Keratinocyte (primary cell): ENCODE measurements at regions not wholly inside any gene's neighbourhood (a gene's known extent, or its start where the extent isn't known, plus 50 kb on each side); places are given as distances from the start of the nearest gene placed in this dataset.

ENCODE experiments used
- DNase-seq: peaks from one replicate; pipeline ENCODE4 v3.0.0-alpha.2; 2011; ENCODE audit warnings: low read depth, missing footprints, low spot score
- FAIRE-seq: peaks from 2 replicates; lab custom pipeline; 2011; peaks lifted over from hg19 to GRCh38; lab: Jason Lieb, UNC
- H2AFZ ChIP-seq: 2 replicates; pipeline ENCODE4 v1.6.0; 2012; ENCODE audit warnings: low read length, control low read depth, inconsistent platforms; ENCODE audit not compliant: control insufficient read depth
- H3K27ac ChIP-seq: 2 replicates; pipeline ENCODE4 v1.5.1; 2011; ENCODE audit warnings: low read length; ENCODE audit not compliant: control insufficient read depth, insufficient read depth
- H3K27me3 ChIP-seq: 3 replicates; pipeline ENCODE4 v1.6.0; 2011; ENCODE audit warnings: low read length; ENCODE audit not compliant: control insufficient read depth, insufficient read depth; ENCODE audit errors: extremely low read depth
- H3K36me3 ChIP-seq, 2 experiments: 2 replicates in 1 of 2; 3 replicates in 1 of 2; pipeline ENCODE4 v1.5.1; 2011; ENCODE audit warnings: low read length in 2 of 2, mild to moderate bottlenecking in 1 of 2; ENCODE audit not compliant: control insufficient read depth in 2 of 2, insufficient read depth in 2 of 2; ENCODE audit errors: extremely low read depth in 1 of 2
- H3K4me1 ChIP-seq: 3 replicates; pipeline ENCODE4 v1.5.1; 2011; ENCODE audit warnings: low read length; ENCODE audit not compliant: control insufficient read depth, insufficient read depth; ENCODE audit errors: extremely low read depth
- H3K4me2 ChIP-seq: 3 replicates; pipeline ENCODE4 v1.6.0; 2011; ENCODE audit warnings: low read depth, low read length; ENCODE audit not compliant: control insufficient read depth, insufficient read depth; ENCODE audit errors: extremely low read depth
- H3K4me3 ChIP-seq, 3 experiments: fragments of 200-600 bp in 1 of 3; sonication (generic) in 1 of 3; 2 replicates in 2 of 3; 3 replicates in 1 of 3; pipeline ENCODE4 v1.5.1; 2011 to 2016; ENCODE audit warnings: low read length in 3 of 3, mild to moderate bottlenecking in 3 of 3, control low read depth in 2 of 3, inconsistent platforms in 1 of 3, low read depth in 1 of 3, mixed read lengths in 1 of 3, mixed run types in 1 of 3, moderate library complexity in 1 of 3; ENCODE audit not compliant: control insufficient read depth in 2 of 3, insufficient read depth in 2 of 3; ENCODE audit errors: extremely low read depth in 1 of 3
- H3K79me2 ChIP-seq: 2 replicates; pipeline ENCODE4 v1.6.0; 2012; ENCODE audit warnings: low read length; ENCODE audit not compliant: control insufficient read depth, insufficient read depth
- H3K9ac ChIP-seq: 3 replicates; pipeline ENCODE4 v1.6.0; 2011; ENCODE audit warnings: low read length; ENCODE audit not compliant: control insufficient read depth, insufficient read depth; ENCODE audit errors: extremely low read depth
- H3K9me1 ChIP-seq: 3 replicates; pipeline ENCODE4 v1.6.0; 2011; ENCODE audit warnings: low read length; ENCODE audit not compliant: control insufficient read depth, insufficient read depth; ENCODE audit errors: extremely low read depth
- H3K9me3 ChIP-seq: 2 replicates; pipeline ENCODE4 v1.5.1; 2012; ENCODE audit warnings: low read depth, low read length; ENCODE audit not compliant: control insufficient read depth
- H4K20me1 ChIP-seq: 3 replicates; pipeline ENCODE4 v1.6.0; 2011; ENCODE audit warnings: low read length; ENCODE audit not compliant: control insufficient read depth, insufficient read depth; ENCODE audit errors: extremely low read depth
- EZH2 ChIP-seq: IDR thresholded peaks from one replicate; pipeline ENCODE4 v1.6.1; 2012; ENCODE audit warnings: inconsistent platforms, mild to moderate bottlenecking, low read length, moderate library complexity
- dilution Hi-C: fragments of 300-500 bp; cut with MboI; formaldehyde crosslinking; loops from one replicate; pipeline ENCODE4 v1.7.0; 2020; ENCODE audit warnings: low sequenced_read_pairs; ENCODE audit not compliant: extremely low pct_ligation_motif_present
- TF ChIP-seq, protein P1 (sequence below), 3 experiments: IDR thresholded peaks in 1 of 3; conservative IDR thresholded peaks in 1 of 3; optimal IDR thresholded peaks in 1 of 3; 2 replicates in 2 of 3; 3 replicates in 1 of 3; pipeline versions ENCODE3 to v1.5.1; 2011; ENCODE audit warnings: low read length in 3 of 3, mild to moderate bottlenecking in 3 of 3, moderate library complexity in 2 of 3, control low read depth in 1 of 3, inconsistent platforms in 1 of 3; ENCODE audit not compliant: insufficient read depth in 2 of 3; ENCODE audit errors: extremely low read depth in 1 of 3

DNA sequence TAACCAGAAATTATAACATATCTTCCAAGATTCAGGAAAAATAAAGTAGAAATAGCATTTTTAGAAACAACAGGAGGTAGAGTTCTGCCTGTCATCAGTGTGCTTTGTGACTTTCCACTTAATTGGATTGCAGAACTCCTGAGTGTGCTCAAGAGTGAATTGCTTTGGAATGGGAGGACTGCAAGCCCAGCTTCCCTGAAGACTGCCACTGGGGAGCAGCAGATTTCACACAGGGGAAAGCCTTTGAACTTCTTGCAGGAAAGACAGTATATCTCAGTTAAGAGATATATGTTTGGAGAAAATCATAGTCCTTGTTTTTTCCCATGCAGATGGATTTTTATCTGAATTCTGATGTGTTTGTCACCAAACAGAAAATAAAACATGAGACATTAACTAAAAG lies 124.5 kb downstream of the TMEM168 start:
- peak; percentile 81 for FAIRE-seq

DNA sequence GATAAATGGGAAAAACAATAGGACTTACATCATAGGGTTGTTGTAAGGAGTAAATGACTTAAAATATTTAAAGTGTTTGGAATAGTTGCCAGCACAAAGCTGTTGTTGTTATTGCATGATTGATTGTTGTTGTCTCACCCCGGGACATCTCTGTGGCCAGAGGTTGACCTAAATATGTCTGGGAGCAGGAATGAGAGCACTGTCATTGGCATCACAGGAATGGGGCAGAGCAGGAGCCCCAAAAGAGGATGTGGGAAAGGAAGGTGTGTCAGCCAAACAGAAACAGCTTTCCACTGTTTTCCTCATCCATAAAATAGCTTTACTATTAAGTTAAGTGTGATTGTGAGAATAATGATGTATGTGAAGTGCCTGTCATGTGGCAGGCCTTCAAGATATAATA lies 121.6 kb downstream of the TMEM168 start:
- Histone ChIP-seq H3K27ac (no peak overlapping the region), H3K4me3 (no peak overlapping the region), H3K9me1 (no peaks in the 10 kb centered on the region), H3K9me3 (no peaks in the 10 kb centered on the region), H4K20me1 (no peaks in the 10 kb centered on the region), H3K27me3 (peaks cover 3% of the 10 kb centered on the region), H3K36me3 (no peaks in the 10 kb centered on the region), H2AFZ (no peak overlapping the region), H3K79me2 (no peaks in the 10 kb centered on the region), H3K4me2 (no peak overlapping the region), H3K4me1 (no peaks in the 10 kb centered on the region), H3K9ac (no peak overlapping the region)
- DNase-seq (no peak), FAIRE-seq (no peak)
- TF ChIP-seq EZH2 = no peak
- TF ChIP-seq, protein P1, sequence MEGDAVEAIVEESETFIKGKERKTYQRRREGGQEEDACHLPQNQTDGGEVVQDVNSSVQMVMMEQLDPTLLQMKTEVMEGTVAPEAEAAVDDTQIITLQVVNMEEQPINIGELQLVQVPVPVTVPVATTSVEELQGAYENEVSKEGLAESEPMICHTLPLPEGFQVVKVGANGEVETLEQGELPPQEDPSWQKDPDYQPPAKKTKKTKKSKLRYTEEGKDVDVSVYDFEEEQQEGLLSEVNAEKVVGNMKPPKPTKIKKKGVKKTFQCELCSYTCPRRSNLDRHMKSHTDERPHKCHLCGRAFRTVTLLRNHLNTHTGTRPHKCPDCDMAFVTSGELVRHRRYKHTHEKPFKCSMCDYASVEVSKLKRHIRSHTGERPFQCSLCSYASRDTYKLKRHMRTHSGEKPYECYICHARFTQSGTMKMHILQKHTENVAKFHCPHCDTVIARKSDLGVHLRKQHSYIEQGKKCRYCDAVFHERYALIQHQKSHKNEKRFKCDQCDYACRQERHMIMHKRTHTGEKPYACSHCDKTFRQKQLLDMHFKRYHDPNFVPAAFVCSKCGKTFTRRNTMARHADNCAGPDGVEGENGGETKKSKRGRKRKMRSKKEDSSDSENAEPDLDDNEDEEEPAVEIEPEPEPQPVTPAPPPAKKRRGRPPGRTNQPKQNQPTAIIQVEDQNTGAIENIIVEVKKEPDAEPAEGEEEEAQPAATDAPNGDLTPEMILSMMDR (optimal IDR thresholded peaks at IDR 0.05 in 1 of 3, IDR thresholded peaks at IDR 0.05 in 1 of 3, conservative IDR thresholded peaks at IDR 0.05 in 1 of 3; ENCODE audit: extremely low read depth in 1 of 3, insufficient read depth in 2 of 3, low read length in 3 of 3) = no peak
- dilution Hi-C loops = no loop called here

More for the DNA sequence above, 124.5 kb downstream of the TMEM168 start:
- Histone ChIP-seq H2AFZ (no peak overlapping the region), H3K27me3 (no peaks in the 10 kb centered on the region), H3K9me1 (no peaks in the 10 kb centered on the region), H3K27ac (no peak overlapping the region), H4K20me1 (no peaks in the 10 kb centered on the region), H3K9ac (no peak overlapping the region), H3K4me3 (no peak overlapping the region), H3K36me3 (no peaks in the 10 kb centered on the region), H3K79me2 (no peaks in the 10 kb centered on the region), H3K4me1 (no peaks in the 10 kb centered on the region), H3K4me2 (no peak overlapping the region), H3K9me3 (no peaks in the 10 kb centered on the region)
- dilution Hi-C loops = no loop called here
- DNase-seq = no peak
- TF ChIP-seq EZH2 = no peak
- TF ChIP-seq, protein P1 (optimal IDR thresholded peaks at IDR 0.05 in 1 of 3, IDR thresholded peaks at IDR 0.05 in 1 of 3, conservative IDR thresholded peaks at IDR 0.05 in 1 of 3; ENCODE audit: extremely low read depth in 1 of 3, insufficient read depth in 2 of 3, low read length in 3 of 3) = peak; percentile 23 to 61 (median 48)
